ENCODE measurements at regions not wholly inside any gene's neighbourhood (a gene's known extent, or its start where the extent isn't known, plus 50 kb on each side); places are given as distances from the start of the nearest gene placed in this dataset.
"Not testable (repeated sequence)": the region's sequence is repeated elsewhere in the genome, so short reads cannot be mapped to it uniquely, and the experiment has no call there.

DNA sequence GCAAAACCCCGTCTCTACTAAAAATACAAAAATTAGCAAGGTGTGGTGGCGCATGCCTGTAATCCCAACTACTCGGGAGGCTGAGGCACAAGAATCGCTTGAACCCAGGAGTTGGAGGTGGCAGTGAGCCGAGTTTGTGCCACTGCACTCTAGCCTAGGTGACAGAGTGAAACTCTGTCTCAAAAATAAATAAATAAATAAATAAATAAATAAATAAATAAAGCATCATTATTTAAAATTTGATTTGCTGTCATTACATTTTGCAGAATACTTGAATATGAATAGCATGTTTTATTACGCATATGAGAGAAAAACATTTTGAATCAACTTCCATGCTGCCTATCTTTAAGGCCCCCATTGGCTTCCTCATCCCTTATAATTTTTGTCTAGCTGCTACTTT lies 53.4 kb upstream of the MED14 start:
- DNase-seq (ENCODE audit: low read depth), result not testable (repeated sequence)

DNA sequence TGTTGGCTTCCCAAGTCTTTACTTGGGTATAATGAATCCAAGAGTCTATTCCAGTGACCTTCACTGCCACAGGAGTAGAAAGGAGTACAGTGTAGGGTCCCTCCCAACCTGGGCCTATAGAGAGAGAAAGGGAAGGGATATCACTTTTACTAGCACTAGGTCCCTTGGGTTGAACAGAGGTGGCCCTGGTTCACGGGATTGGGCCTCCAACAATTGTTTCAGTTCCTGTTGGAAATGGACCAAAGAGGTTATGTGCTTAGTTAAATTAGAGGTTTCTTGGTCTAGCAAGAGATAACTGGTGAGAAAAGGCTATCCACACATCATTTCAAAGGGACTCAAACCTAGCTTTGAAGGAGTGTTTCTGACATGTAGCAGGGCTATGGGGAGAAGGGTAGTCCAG lies 57.1 kb upstream of the MED14 start:
- no peak for DNase-seq (ENCODE audit: low read depth)

DNA sequence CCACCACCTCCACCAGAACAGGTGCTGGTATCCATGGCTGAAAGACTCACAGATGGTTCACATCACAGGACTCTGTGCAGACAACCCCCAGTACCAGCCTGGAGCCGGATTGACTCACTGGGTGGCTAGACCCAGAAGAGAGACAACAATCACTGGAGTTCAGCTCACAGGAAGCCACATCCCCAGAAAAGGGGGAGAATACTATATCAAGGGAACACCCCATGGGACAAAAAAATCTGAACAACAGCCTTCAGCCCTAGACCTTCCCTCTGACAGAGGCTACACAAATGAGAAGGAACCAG lies 59.4 kb upstream of the MED14 start:
- DNase-seq (ENCODE audit: low read depth), result peak; percentile 43

DNA sequence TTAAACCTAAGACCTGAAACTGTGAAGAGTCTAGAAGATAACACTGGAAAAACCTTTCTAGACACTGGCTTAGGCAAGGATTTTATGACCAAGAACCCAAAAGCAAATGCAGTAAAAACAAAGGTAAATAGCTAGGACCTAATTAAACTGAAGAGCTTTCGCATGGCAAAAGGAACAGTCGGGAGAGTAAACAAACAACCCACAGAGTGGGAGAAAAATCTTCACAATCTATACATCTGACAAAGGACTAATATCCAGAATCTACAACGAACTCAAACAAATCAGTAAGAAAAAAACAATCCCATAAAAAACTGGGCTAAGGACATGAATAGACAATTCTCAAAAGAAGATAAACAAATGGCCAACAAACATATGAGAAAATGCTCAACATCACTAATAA lies 64.4 kb upstream of the MED14 start:
- DNase-seq (ENCODE audit: low read depth), result not testable (repeated sequence)

DNA sequence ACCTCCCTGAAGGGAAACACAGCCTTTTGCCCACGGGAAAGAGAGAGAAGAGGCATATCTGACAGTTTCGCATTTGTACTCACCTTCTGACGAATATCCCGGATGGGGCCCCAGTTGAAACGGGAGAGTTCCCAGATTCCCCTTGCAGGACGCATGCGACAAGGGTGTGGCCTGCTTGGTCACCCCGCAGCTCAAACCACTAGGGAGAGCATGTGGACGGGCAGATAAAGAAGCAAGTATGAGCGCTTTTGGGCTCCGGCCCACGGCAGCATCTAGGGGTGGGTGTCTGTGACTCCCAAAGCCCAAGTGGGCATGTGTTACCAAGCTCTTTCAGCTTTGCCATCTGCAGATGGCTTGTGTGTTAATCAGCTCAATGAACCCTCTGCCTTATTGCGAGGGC lies 70.1 kb upstream of the MED14 start:
- DNase-seq (ENCODE audit: low read depth), result no peak

DNA sequence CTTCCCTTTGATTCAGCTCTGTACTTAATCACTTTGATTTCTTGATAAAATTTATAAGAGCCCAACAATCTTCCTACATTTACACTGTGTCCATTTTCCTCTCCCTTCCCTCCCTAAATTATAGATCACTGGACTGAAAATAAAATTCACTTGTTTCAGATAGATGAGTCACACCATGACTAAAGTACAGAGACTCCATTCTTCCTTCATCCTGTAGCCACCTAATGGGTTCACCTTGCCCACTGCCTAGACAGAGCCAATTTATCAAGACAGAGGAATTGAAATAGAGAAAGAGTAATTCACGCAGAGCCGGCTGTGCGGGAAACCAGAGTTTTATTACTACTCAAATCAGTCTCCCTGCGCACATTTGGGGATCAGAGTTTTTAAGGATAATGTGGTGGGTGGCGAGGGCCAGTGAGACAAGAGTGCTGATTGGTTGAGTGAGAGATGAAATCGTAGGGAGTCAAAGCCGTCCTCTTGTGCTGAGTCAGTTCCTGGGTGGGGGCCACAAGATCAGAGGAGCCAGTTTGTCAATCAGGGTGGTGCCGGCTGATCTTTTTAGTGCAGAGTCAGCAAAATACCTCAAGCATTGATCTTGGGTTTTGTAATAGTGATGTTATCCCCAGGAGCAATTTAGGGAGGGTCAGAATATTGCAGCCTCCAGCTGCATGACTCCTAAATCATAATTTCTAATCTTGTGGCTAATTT lies 71.3 kb upstream of the MED14 start:
- DNase-seq (ENCODE audit: low read depth), result no peak

DNA sequence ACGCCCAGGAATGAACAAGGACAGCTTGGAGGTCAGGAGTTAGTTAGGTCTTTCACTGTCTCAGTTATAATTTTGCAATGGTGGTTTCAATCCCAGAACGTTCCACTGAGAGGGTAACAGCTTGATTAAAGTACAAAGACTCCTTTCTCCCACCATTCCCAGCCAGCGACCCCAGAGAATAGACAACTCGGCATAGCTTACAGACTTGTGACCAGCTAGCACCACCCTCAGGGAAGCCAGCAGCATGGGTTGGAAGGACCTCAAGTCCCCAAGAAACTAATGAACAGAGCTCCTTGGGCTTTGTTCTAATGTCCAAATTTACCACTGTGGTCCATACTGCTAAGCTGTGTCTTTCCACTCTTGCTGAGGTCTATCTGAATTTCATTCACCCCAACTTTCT lies 72.0 kb upstream of the MED14 start:
- no peak for DNase-seq (ENCODE audit: low read depth)

DNA sequence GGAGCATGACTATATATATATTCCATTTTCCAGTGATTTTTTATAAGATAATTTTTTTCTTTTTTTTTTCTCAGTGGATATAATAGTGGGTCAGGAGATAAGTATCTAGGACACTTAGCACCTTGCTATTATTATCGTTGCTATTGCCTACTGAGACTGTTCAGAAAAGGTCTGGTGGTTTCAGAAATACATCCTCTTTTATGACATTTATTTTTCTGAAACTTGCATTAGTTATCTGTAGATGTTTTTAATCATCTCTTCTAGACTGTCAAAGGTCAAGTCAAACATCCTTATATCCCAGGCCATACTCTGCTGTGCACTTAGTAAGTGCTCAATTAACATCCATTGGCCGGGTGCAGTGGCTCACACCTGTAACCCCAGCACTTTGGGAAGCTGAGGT lies 72.9 kb upstream of the MED14 start:
- no peak for DNase-seq (ENCODE audit: low read depth)

DNA sequence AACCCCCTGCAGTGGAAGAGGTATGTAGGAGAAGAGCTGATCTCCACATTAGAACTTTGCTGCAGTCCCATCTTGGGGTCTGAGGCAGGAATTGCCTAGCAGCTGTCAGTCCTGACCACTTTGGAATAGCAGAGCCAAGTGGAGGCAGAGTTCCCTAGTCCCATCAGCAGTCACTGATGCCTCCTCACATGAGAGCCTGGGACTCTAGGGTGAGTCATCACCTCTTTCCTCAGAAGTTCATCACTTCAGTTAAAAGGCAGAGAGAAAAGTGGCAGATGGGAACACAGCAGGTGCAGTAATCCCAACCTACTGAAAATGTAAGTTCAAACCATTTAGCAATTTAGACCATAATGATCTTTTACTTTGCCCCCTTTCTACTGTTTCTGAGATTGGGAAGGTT lies 73.9 kb upstream of the MED14 start:
- peak; percentile 38 for DNase-seq (ENCODE audit: low read depth)

DNA sequence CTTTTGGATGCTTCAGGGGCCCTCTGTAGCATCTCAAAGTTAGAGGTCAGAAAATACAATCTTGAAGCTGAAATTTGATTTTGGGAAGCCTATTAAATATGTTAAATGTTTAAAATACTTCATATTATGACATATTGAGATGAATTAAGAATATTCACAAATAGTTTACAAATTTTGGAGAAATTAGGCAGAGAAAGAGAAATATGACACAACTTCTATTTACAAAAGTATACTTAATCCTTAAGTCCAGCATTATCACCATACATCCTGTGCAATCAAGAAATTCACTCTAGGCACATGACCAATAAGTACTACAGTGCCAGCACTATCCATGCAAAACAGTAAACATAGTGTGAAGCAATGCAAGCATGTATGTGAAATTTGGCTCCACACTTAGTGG lies 79.7 kb upstream of the MED14 start:
- not testable (repeated sequence) for DNase-seq (ENCODE audit: low read depth)

DNA sequence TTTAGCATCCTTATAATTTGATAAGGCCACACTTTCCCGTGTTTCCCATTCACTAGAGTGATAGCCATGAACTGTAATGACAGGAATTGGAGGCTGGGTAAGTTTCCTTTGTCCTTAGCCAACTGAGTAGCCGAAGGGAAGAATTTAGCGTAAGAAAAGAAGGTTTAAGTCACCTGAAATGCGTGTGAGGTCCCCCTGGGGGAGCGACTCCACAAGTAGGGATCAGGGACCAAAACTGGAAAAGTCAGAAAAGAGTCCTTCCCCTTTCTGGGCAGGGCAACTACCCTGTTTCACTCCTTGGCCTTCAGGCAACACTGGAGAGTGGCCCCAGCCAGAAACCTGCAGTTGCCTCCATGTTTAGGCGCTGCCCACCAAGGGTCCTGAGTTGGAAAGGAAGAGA lies 81.6 kb upstream of the MED14 start:
- DNase-seq (ENCODE audit: low read depth), result no peak

DNA sequence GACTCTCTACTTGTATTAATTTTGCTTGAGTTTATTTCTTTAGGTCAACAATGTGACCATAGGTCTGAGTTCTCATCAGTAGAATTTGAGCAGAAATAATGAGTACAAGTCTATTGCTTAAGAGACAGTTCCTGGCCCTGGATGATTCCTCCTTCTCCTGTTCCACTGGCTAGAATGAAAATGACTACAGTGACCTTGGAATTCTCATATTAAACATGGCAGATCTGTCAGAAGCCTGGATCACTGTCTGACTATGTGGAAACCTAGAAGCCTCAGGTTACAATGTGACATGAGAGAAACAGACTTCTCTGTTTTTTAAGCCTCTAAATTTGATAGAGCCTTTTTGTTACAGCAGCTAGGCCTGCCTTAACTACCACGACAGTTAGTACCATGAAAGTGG lies 82.9 kb upstream of the MED14 start:
- DNase-seq (ENCODE audit: low read depth), result no peak

DNA sequence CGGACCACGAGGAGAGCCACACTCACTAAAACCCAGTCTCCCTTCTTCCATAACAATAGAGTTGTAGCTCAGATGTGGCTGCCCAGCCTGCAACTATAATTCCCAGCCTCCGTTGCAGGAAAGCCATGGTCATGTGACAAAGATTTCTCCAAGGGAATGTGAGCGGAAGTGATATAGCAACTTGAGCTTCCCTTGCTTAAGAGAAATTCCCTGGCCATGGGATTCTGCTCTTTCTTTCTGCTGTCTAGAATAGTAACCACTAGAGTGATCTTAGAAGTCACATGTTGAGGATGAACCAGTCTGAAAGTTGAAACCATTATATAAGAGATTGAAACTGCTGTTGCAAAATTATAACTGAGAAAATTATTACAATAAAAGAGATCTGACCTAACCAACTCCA lies 86.4 kb upstream of the MED14 start:
- DNase-seq (ENCODE audit: low read depth), result no peak

DNA sequence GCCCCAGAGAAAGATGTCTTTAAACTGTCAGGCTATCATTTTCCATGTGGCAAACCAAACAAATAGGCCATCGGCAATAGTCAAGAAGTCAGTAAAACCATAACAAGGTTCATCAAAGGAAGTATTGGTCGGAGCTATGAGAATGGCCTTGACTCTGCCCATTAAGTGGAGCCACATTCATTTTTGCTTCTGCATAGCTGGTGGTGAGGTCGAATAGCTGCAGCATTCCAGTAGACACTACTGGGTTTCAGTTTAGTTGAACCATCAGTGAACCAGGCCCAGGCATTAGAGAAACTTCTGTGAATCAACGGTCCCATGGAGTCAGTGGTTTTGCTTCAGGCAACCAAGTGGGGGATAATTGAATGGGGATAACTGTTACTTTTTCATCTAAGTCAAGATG lies 92.0 kb upstream of the MED14 start:
- DNase-seq (ENCODE audit: low read depth), result peak; percentile 0

DNA sequence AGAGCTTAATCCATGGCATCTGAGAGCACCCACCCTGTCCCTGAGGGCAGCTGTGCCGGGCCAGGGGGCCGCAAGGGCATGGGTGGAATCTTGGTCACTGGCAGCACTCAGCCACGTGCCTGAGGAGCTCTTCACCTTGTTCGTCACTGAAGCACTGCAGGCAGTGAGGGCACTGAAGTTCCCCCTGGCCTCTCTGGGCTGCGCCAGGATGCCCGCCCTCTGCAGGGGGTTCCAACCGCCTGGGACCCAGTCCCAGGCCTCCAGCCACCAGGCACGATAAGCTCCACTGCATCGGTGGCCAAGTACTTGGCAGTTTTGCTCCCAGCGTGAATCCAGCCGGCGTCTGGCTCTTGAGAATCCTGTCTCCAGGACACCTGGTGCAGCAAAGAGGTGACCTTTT lies 96.4 kb upstream of the MED14 start:
- no peak for DNase-seq (ENCODE audit: low read depth)

DNA sequence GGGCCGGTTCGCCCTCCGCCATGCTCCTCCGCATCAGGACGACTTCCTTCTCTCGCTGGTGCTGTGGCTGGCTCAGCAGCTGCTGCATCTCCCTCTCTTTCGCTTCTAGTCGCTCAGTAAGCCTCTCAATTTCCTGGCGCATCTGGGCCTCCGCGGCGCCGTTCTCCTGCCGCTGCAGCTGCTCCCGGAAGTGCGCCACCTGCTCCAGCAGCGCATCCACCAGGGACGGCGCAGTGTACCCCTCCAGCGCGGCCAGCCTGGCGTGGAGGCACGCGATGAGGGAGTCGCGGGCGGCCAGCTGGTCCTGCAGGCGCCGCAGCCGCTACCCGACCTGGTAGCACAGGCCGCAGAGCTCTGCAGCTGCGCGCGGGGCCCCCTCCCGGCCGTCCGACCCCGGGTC lies 97.4 kb upstream of the MED14 start:
- DNase-seq (ENCODE audit: low read depth), result no peak

DNA sequence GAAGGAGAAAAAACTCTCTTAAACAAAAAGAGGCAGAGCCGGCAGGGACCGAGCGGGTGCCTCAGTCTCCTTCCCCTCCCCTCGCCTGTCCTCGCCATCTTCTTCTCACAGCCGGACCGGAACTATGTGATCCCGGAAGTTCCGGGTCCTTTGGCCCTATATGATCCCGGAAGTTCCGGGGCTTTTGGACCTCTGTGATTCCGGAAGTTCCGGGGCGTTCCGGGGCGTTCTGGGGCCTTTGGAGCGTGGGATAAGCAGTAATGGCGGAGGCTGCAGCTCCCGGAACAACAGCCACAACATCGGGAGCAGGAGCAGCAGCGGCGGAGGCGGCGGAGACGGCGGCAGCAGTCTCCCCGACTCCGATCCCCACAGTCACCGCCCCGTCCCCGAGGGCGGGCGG lies 98.9 kb upstream of the MED14 start:
- no peak for DNase-seq (ENCODE audit: low read depth)

DNA sequence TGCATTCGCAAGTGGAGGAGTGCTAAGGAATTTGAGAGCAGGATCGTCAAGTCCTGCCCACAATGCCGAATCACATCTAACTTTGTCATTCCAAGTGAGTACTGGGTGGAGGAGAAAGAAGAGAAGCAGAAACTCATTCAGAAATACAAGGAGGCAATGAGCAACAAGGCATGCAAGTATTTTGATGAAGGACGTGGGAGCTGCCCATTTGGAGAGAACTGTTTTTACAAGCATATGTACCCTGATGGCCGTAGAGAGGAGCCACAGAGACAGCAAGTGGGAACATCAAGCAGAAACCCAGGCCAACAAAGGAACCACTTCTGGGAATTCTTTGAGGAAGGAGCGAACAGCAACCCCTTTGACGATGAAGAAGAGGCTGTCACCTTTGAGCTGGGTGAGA lies 100.2 kb upstream of the MED14 start:
- no peak for DNase-seq (ENCODE audit: low read depth)

DNA sequence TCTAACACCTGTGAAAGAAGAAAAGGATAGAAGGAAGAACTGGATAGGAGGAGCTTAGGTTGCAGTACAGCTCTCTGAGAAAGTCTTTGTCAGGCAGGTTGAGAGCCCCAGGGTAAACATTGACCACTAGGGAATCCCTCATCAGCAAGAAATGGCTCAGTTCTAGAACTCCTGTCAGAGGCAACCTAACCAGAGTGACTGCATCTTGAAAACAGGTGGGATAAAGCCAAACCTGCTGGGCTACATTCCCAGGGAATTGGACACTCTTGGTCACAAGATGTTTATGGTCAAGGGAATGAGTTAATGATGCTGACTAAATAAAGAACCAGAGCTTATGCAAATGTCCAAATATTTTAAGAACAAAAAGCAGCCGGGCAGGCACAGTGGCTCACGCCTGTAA lies 108.3 kb upstream of the MED14 start:
- DNase-seq (ENCODE audit: low read depth), result no peak

DNA sequence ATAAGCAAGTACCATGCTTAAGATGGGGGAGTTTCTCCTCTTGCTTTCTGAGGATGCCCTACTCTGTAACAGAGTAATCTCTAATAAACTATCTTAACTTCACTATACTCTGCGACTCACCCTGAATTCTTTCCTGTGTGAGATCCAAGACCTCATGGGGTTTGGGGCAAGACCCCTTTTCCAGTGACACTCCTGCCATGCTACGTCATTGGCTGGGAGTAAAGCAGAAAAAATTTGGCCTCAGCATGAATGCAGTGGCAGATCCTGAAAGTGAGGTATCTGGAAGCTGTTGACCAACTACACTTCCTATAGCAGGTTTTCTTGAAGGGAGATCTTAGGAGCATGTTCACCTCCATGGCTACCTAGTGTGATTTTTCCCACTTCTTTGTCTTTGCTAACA lies 109.1 kb upstream of the MED14 start:
- peak; percentile 50 for DNase-seq (ENCODE audit: low read depth)

DNA sequence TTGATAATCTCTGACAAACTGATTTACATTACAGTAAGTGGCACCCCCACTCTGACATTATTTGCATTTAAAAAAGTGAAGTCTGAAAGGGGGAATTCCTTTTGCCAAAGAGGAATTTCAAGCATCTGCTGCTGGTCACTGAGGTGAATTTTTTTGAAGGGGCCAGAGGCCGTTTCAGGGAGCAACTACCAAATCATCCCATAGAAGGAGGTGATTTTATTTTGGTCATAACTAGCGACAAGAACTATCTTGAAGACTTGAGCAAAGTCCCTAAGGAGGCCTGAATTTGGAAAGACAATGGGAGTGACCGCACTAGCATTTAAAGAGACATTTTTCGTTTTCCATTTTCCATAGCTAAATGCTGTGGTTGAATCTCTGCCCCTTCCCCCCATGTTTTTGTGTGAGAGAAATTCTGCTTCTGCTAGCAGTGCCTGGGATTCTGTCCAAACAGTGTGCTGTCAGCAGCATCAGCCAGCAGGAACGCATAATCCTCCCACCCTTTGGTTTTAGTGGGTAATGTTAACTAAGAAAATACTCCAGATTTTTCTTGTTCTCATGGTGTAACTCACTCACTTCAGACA lies 110.1 kb upstream of the MED14 start:
- peak; percentile 95 for DNase-seq (ENCODE audit: low read depth)

DNA sequence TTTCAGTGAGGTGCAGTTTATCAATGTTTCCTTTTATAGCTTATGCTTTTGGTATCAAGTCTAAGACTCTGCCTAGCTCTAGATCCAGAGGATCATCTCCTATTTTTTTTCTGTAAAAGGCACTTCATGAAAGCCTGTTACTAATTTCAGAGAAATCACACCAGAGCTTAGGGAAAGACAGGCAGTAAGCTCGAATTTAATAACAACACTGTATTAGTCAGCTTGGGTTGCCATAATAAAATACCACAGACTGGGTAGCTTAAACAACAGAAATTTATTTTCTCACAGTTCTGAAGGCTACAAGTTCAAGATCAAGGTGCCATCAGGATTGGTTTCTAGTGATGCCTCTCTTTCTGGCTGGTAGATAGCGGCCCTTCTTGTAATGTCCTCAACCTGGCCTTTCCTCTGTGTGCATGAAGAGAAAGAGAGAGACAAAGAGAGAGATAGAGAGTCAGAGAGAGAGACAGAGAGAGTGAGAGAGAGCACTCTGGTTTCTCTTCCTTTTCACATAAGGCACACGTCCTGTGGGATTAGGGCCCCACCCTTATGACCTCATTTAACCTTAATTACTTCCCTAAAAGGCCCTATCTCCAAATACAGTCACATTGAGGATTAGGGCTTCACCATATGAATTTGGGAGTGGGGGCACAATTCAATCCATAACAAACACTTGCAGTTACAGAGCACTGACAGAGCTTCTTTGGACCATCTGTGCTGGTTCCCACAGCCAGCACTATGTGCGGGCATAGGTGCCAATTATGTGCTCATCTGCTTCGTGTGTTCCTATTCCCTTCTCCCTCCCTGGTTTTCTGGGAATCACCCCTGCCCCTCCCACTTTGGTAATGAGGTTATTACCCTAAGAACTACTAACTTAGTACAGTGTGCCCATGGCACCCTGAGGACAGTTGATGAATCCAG lies 114.8 kb upstream of the MED14 start:
- peak; percentile 47 for DNase-seq (ENCODE audit: low read depth)

DNA sequence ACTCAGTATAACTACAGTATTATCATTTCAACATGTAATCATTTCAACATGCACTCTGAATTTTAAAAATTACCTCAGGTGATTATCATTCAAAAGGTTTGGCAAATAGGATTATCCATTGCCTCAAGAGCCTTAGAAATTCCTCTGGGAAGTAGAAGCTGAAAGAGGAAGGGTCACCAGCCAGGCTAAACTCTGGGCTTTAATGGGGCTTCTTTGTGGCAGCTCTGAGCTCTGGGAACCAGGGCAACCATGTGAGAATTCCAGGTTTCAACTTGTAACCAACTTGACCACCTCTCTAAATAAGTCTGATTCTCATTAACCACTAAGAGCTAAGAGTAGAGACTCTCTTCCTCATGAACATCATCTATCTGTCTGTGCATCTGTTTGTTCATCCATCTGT lies 117.2 kb upstream of the MED14 start:
- no peak for DNase-seq (ENCODE audit: low read depth)

All from EH (cell line).